VCaP (cell line): ENCODE measurements at regions not wholly inside any gene's neighbourhood (a gene's known extent, or its start where the extent isn't known, plus 50 kb on each side); places are given as distances from the start of the nearest gene placed in this dataset.

Source experiments
- H3K27ac ChIP-seq: fragments of 450-650 bp; 2 replicates; pipeline ENCODE4 v1.5.1; 2017
- CTCF ChIP-seq: fragments of 450-650 bp; conservative IDR thresholded peaks from 2 replicates; pipeline ENCODE4 v1.5.1; 2017; ENCODE audit warnings: mild to moderate bottlenecking, moderate library complexity

- H3K27ac ChIP-seq = no peak overlapping the region
- no peak for TF ChIP-seq CTCF
These were observed 108.5 kb downstream of the FAM53A start for GRCh38 chr4:1575418-1576303.

GRCh38 chr4:1574601-1575417 is 109.3 kb downstream of the FAM53A start:
- no peak overlapping the region for H3K27ac ChIP-seq
- TF ChIP-seq CTCF = no peak

- TF ChIP-seq CTCF = no peak
- no peak overlapping the region for H3K27ac ChIP-seq
These were observed 110.2 kb downstream of the FAM53A start for GRCh38 chr4:1573830-1574459.

- no peak for TF ChIP-seq CTCF
- no peak overlapping the region for H3K27ac ChIP-seq
These were observed 111.0 kb downstream of the FAM53A start for GRCh38 chr4:1572964-1573720.

- no peak overlapping the region for H3K27ac ChIP-seq
- TF ChIP-seq CTCF = no peak
These were observed 111.6 kb downstream of the FAM53A start for GRCh38 chr4:1572521-1572920.

GRCh38 chr4:1572010-1572385 is 112.1 kb downstream of the FAM53A start:
- TF ChIP-seq CTCF = no peak

More at GRCh38 chr4:1572010-1572385, 112.1 kb downstream of the FAM53A start:
- H3K27ac ChIP-seq = no peak overlapping the region
